ENCODE measurements at regions not wholly inside any gene's neighbourhood (a gene's known extent, or its start where the extent isn't known, plus 50 kb on each side); places are given as distances from the start of the nearest gene placed in this dataset.

GRCh38 chr22:48652796-48653195 lies 1174.9 kb downstream of the BRD1 start:
- DNase-seq (ENCODE audit: low spot score) (no peak), ATAC-seq (ENCODE audit: low FRiP score) (no peak)
- TF ChIP-seq CTCF (IDR thresholded peaks at IDR 0.05): no peak

- no peak for DNase-seq (ENCODE audit: low spot score)
- no peak for TF ChIP-seq CTCF (IDR thresholded peaks at IDR 0.05)
- no peak for ATAC-seq (ENCODE audit: low FRiP score)
Measured at GRCh38 chr22:48651981-48652538, 1175.6 kb downstream of the BRD1 start.

- TF ChIP-seq CTCF (IDR thresholded peaks at IDR 0.05): no peak
- ATAC-seq (ENCODE audit: low FRiP score) (no peak), DNase-seq (ENCODE audit: low spot score) (no peak)
Measured at GRCh38 chr22:48651036-48651890, 1176.4 kb downstream of the BRD1 start.

- DNase-seq (ENCODE audit: low spot score): no peak
- ATAC-seq (ENCODE audit: low FRiP score): no peak
- TF ChIP-seq CTCF (IDR thresholded peaks at IDR 0.05): no peak
Measured at GRCh38 chr22:48650323-48651035, 1177.2 kb downstream of the BRD1 start.

- ATAC-seq (ENCODE audit: low FRiP score): no peak
- DNase-seq (ENCODE audit: low spot score): no peak
- no peak for TF ChIP-seq CTCF (IDR thresholded peaks at IDR 0.05)
Measured at GRCh38 chr22:48649466-48649865, 1178.2 kb downstream of the BRD1 start.

GRCh38 chr22:48649031-48649430 lies 1178.6 kb downstream of the BRD1 start:
- no peak for ATAC-seq (ENCODE audit: low FRiP score)

More at GRCh38 chr22:48649031-48649430, 1178.6 kb downstream of the BRD1 start:
- TF ChIP-seq CTCF (IDR thresholded peaks at IDR 0.05): no peak
- no peak for DNase-seq (ENCODE audit: low spot score)

Data from omental fat pad (tissue), 3 donors.